HepG2 (cell line): ENCODE measurements at regions not wholly inside any gene's neighbourhood (a gene's known extent, or its start where the extent isn't known, plus 50 kb on each side); places are given as distances from the start of the nearest gene placed in this dataset.

Source experiments
- ATAC-seq: fragments of 200-7000 bp; cut with Tn5 transposase; 3 replicates; pipeline ENCODE4 v1.9.1; 2020; ENCODE audit warnings: mild to moderate bottlenecking, moderate library complexity
- BruUV-seq: library from RNA; stranded (reverse); fragments of 400-500 nt; replicated peaks from 2 replicates; lab custom pipeline; 2021; lab: Mats Ljungman, UMichigan
- CTCF ChIA-PET: fragments of 300-600 bp; formaldehyde crosslinking; extraction: SDS; loops from one replicate; lab custom pipeline; 2021; ENCODE audit warnings: low total read pairs, inconsistent platforms, low intra/inter-chr PET ratio; lab: Yijun Ruan, JAX
- POLR2A ChIA-PET: fragments of 350-600 bp; sonication (Branson Sonifier 250); formaldehyde crosslinking; loops from one replicate; lab custom pipeline; 2020; ENCODE audit warnings: antibody characterized with exemption, inconsistent platforms; lab: Yijun Ruan, JAX
- DNase-seq: peaks from one replicate; pipeline ENCODE4 v3.0.0-alpha.2; 2015; ENCODE audit warnings: low spot score
- FAIRE-seq: peaks from 3 replicates; lab custom pipeline; 2011; peaks lifted over from hg19 to GRCh38; lab: Jason Lieb, UNC
- H2AFZ ChIP-seq: one replicate; pipeline ENCODE4 v1.6.1; 2011; ENCODE audit warnings: low read length, inconsistent platforms
- H3K27ac ChIP-seq: fragments of 300-600 bp; 3 replicates; pipeline ENCODE4 v1.8.0; 2011; ENCODE audit warnings: mixed run types, mild to moderate bottlenecking, mixed read lengths, low read length, inconsistent platforms; ENCODE audit not compliant: insufficient read depth; ENCODE audit errors: extremely low read length
- H3K27me3 ChIP-seq, 2 experiments: fragments of 200-600 bp in 1 of 2; 2 replicates in 1 of 2; 3 replicates in 1 of 2; pipeline versions ENCODE4 v1.6.0 to v1.8.0; 2011; ENCODE audit warnings: low read length in 2 of 2, mild to moderate bottlenecking in 2 of 2, moderate library complexity in 2 of 2, inconsistent platforms in 1 of 2; ENCODE audit not compliant: insufficient read depth in 2 of 2, control insufficient read depth in 1 of 2
- H3K36me3 ChIP-seq, 2 experiments: fragments of 200-600 bp in 1 of 2; replicated peaks in 1 of 2; 2 replicates in 1 of 2; 3 replicates in 1 of 2; pipeline versions ENCODE4 v1.5.1 to v1.8.0; 2011; ENCODE audit warnings: low read length in 2 of 2, inconsistent platforms in 1 of 2; ENCODE audit not compliant: insufficient read depth in 2 of 2, control insufficient read depth in 1 of 2
- H3K4me1 ChIP-seq: 2 replicates; pipeline ENCODE4 v1.5.1; 2012; ENCODE audit warnings: low read length, inconsistent platforms; ENCODE audit not compliant: insufficient read depth
- H3K4me2 ChIP-seq: 2 replicates; pipeline ENCODE4 v1.6.0; 2011; ENCODE audit warnings: low read depth, low read length, inconsistent platforms
- H3K4me3 ChIP-seq, 3 experiments: fragments of 200-600 bp in 1 of 3; sonication (generic), shearing (Covaris generic) in 1 of 3; replicated peaks in 1 of 3; 2 replicates each; pipeline ENCODE4 v1.5.1; 2011 to 2016; ENCODE audit warnings: low read length in 3 of 3, inconsistent platforms in 2 of 3, low read depth in 2 of 3, mild to moderate bottlenecking in 2 of 3, control low read depth in 1 of 3, mixed read lengths in 1 of 3; ENCODE audit not compliant: insufficient read depth in 1 of 3
- H3K79me2 ChIP-seq: one replicate; pipeline ENCODE4 v1.6.1; 2011; ENCODE audit warnings: low read length, inconsistent platforms; ENCODE audit not compliant: insufficient read depth
- H3K9ac ChIP-seq: 2 replicates; pipeline ENCODE4 v1.6.0; 2011; ENCODE audit warnings: mild to moderate bottlenecking, low read depth, low read length, inconsistent platforms; ENCODE audit not compliant: insufficient read depth
- H3K9me3 ChIP-seq: 2 replicates; pipeline ENCODE4 v1.5.1; 2012; ENCODE audit warnings: mild to moderate bottlenecking, low read length
- H4K20me1 ChIP-seq: 2 replicates; pipeline ENCODE4 v1.6.0; 2011; ENCODE audit warnings: inconsistent platforms, mild to moderate bottlenecking, low read length, moderate library complexity; ENCODE audit not compliant: insufficient read depth
- IRF9 ChIP-seq: sonication (generic); formaldehyde crosslinking; IDR thresholded peaks from 2 replicates; pipeline ENCODE4 v1.8.0; 2022; ENCODE audit warnings: missing genetic modification reagents, mild to moderate bottlenecking, borderline replicate concordance
- KDM6A ChIP-seq: IDR thresholded peaks from 2 replicates; pipeline ENCODE4 v1.6.1; 2016; ENCODE audit warnings: low read depth
- KLF16 ChIP-seq, 2 experiments: sonication (generic) in 1 of 2; formaldehyde crosslinking in 1 of 2; IDR thresholded peaks; 2 replicates each; pipeline versions ENCODE4 v1.6.1 to v1.8.0; 2016 to 2023; ENCODE audit warnings: missing genetic modification reagents in 2 of 2, missing compliant biosample characterization in 1 of 2
- MED1 ChIP-seq: sonication (generic); formaldehyde crosslinking; IDR thresholded peaks from 2 replicates; pipeline ENCODE4 v1.4.0; 2020; ENCODE audit warnings: missing genetic modification reagents
- NCOR1 ChIP-seq: fragments of 200-600 bp; sonication (generic); IDR thresholded peaks from 2 replicates; pipeline ENCODE4 v1.7.0; 2017; ENCODE audit warnings: antibody characterized with exemption, low read length, borderline replicate concordance
- NFE2L1 ChIP-seq: sonication (generic); formaldehyde crosslinking; IDR thresholded peaks from 2 replicates; pipeline ENCODE4 v1.4.0; 2020; ENCODE audit warnings: missing genetic modification reagents, mild to moderate bottlenecking, borderline replicate concordance
- NR2F2 ChIP-seq: IDR thresholded peaks from 2 replicates; pipeline ENCODE4 v1.6.1; 2012; ENCODE audit warnings: low read depth, inconsistent platforms, borderline replicate concordance
- POLR2AphosphoS5 ChIP-seq: IDR thresholded peaks from 2 replicates; pipeline ENCODE4 v1.6.1; 2012; ENCODE audit warnings: low read depth, low read length
- PREB ChIP-seq: sonication (generic); formaldehyde crosslinking; IDR thresholded peaks from 2 replicates; pipeline ENCODE4 v1.4.0; 2020; ENCODE audit warnings: missing genetic modification reagents
- RBAK ChIP-seq: sonication (generic); formaldehyde crosslinking; IDR thresholded peaks from 2 replicates; pipeline ENCODE4 v1.5.1; 2020; ENCODE audit warnings: mild to moderate bottlenecking, missing genetic modification reagents
- REL ChIP-seq: sonication (generic); formaldehyde crosslinking; conservative IDR thresholded peaks from 2 replicates; pipeline ENCODE4 v1.8.0; 2022; ENCODE audit warnings: mild to moderate bottlenecking, missing genetic modification reagents, moderate library complexity
- SIX1 ChIP-seq: sonication (generic); formaldehyde crosslinking; IDR thresholded peaks from 2 replicates; pipeline ENCODE4 v1.4.0; 2020; ENCODE audit warnings: missing genetic modification reagents, borderline replicate concordance
- YEATS2 ChIP-seq: sonication (generic); formaldehyde crosslinking; IDR thresholded peaks from 2 replicates; pipeline ENCODE4 v1.4.0; 2020; ENCODE audit warnings: missing genetic modification reagents, borderline replicate concordance
- ZBTB46 ChIP-seq: sonication (generic); formaldehyde crosslinking; IDR thresholded peaks from 2 replicates; pipeline ENCODE4 v1.4.0; 2020; ENCODE audit warnings: mild to moderate bottlenecking, missing genetic modification reagents, borderline replicate concordance
- ZFP90 ChIP-seq: sonication (generic); formaldehyde crosslinking; IDR thresholded peaks from 2 replicates; pipeline ENCODE4 v1.8.0; 2022; ENCODE audit warnings: missing genetic modification reagents, mild to moderate bottlenecking, inconsistent platforms, borderline replicate concordance
- ZNF510 ChIP-seq: sonication (generic); formaldehyde crosslinking; IDR thresholded peaks from 2 replicates; pipeline ENCODE4 v1.4.0; 2020; ENCODE audit warnings: low read depth, mild to moderate bottlenecking, missing genetic modification reagents
- ZNF607 ChIP-seq: sonication (generic); formaldehyde crosslinking; IDR thresholded peaks from 2 replicates; pipeline ENCODE4 v1.5.1; 2020; ENCODE audit warnings: missing genetic modification reagents, mild to moderate bottlenecking, borderline replicate concordance
- ZNF766 ChIP-seq: sonication (generic); formaldehyde crosslinking; IDR thresholded peaks from 2 replicates; pipeline ENCODE4 v1.5.0; 2020; ENCODE audit warnings: missing genetic modification reagents, borderline replicate concordance
- WGBS: methylation state at CpG from one replicate; pipeline ENCODE4 v1.1.6; 2017; ENCODE audit warnings: low lambda C conversion rate; 5-methylcytosine and 5-hydroxymethylcytosine counted together
- in situ Hi-C: cut with HindIII; loops from 2 replicates; pipeline ENCODE4 v1.10.0; 2017; ENCODE audit warnings: low pct_unique_long_range_greater_than_20kb; ENCODE audit not compliant: extremely low pct_ligation_motif_present
- intact Hi-C: fragments of 100-400 bp; cut with micrococcal nuclease; formaldehyde crosslinking; loops from one replicate; pipeline ENCODE4 v1.10.0; 2022; ENCODE audit not compliant: unreplicated experiment

GRCh38 chr5:36751886-36752285 is 124.7 kb upstream of the NIPBL start:
- intact Hi-C loops = no loop called here
- Histone ChIP-seq H2AFZ (no peak overlapping the region), H3K36me3 (no peaks in the 10 kb centered on the region), H3K4me1 (no peaks in the 10 kb centered on the region), H3K79me2 (no peaks in the 10 kb centered on the region), H3K27ac (no peak overlapping the region), H3K27me3 (peaks cover 1 to 10% of the 10 kb centered on the region in 2 experiments; a peak in 2 of 5 replicates), H3K9ac (no peak overlapping the region), H4K20me1 (no peaks in the 10 kb centered on the region), H3K4me3 (no peak overlapping the region), H3K4me2 (no peak overlapping the region), H3K9me3 (no peaks in the 10 kb centered on the region)
- in situ Hi-C loops = no loop called here
- TF ChIP-seq POLR2AphosphoS5 (no peak), PREB (CRISPR knock-in tag) (no peak), MED1 (CRISPR knock-in tag) (no peak), RBAK (CRISPR knock-in tag) (no peak), IRF9 (CRISPR knock-in tag) (no peak), SIX1 (CRISPR knock-in tag) (no peak), ZNF510 (CRISPR knock-in tag) (no peak), KDM6A (CRISPR knock-in tag) (no peak), REL (no peak), ZNF766 (CRISPR knock-in tag) (no peak), NR2F2 (no peak), YEATS2 (CRISPR knock-in tag) (no peak), ZBTB46 (no peak), NFE2L1 (no peak), KLF16 (CRISPR knock-in tag; IDR thresholded peaks at IDR 0.05) (no peak), NCOR1 (no peak), ZNF607 (CRISPR knock-in tag) (no peak), ZFP90 (CRISPR knock-in tag) (no peak)
- FAIRE-seq = no peak
- DNase-seq = no peak
- peak; percentile 78 for ATAC-seq
- ChIA-PET POLR2A (no interaction called here), CTCF (no interaction called here)
- no TSS peak for BruUV-seq
- 94% methylated on average over 1 of the region's 1 CpG for WGBS
